NCI-H2029 treated with DMSO at 0.1 percent for 48 hours (cell line): ENCODE measurements at regions not wholly inside any gene's neighbourhood (a gene's known extent, or its start where the extent isn't known, plus 50 kb on each side); places are given as distances from the start of the nearest gene placed in this dataset.

ENCODE experiments used
- DNase-seq: peaks from one replicate; lab custom pipeline; 2025; lab: John Stamatoyannopoulos, UW

GRCh38 chr5:105032917-105033316, 1470.3 kb upstream of the NUDT12 start:
- DNase-seq, result no peak

GRCh38 chr5:105030153-105030552, 1467.6 kb upstream of the NUDT12 start:
- DNase-seq, result no peak

- no peak for DNase-seq
Observed at GRCh38 chr5:105015098-105015497, 1452.5 kb upstream of the NUDT12 start.

GRCh38 chr5:104998572-104998971, 1436.0 kb upstream of the NUDT12 start:
- DNase-seq, result no peak

GRCh38 chr5:104998169-104998568, 1435.6 kb upstream of the NUDT12 start:
- no peak for DNase-seq

GRCh38 chr5:104987074-104987473, 1424.5 kb upstream of the NUDT12 start:
- no peak for DNase-seq

- DNase-seq, result peak; percentile 5
Observed at GRCh38 chr5:104977529-104977928, 1414.9 kb upstream of the NUDT12 start.

- no peak for DNase-seq
Observed at GRCh38 chr5:104967806-104968410, 1405.3 kb upstream of the NUDT12 start.

- DNase-seq, result no peak
Observed at GRCh38 chr5:104965006-104965405, 1402.4 kb upstream of the NUDT12 start.

- DNase-seq, result no peak
Observed at GRCh38 chr5:104955479-104955878, 1392.9 kb upstream of the NUDT12 start.

GRCh38 chr5:104952876-104953275, 1390.3 kb upstream of the NUDT12 start:
- no peak for DNase-seq

GRCh38 chr5:104951829-104952228, 1389.2 kb upstream of the NUDT12 start:
- no peak for DNase-seq

- no peak for DNase-seq
Observed at GRCh38 chr5:104947076-104947475, 1384.5 kb upstream of the NUDT12 start.

- DNase-seq, result no peak
Observed at GRCh38 chr5:104942735-104943134, 1380.1 kb upstream of the NUDT12 start.

- no peak for DNase-seq
Observed at GRCh38 chr5:104941030-104941645, 1378.5 kb upstream of the NUDT12 start.

GRCh38 chr5:104937598-104937997, 1375.0 kb upstream of the NUDT12 start:
- no peak for DNase-seq

GRCh38 chr5:104932431-104932830, 1369.8 kb upstream of the NUDT12 start:
- DNase-seq, result no peak

GRCh38 chr5:104928906-104929520, 1366.4 kb upstream of the NUDT12 start:
- DNase-seq, result no peak

- DNase-seq, result no peak
Observed at GRCh38 chr5:104915226-104915625, 1352.6 kb upstream of the NUDT12 start.

GRCh38 chr5:104914536-104915070, 1352.0 kb upstream of the NUDT12 start:
- no peak for DNase-seq

GRCh38 chr5:104913841-104914281, 1351.3 kb upstream of the NUDT12 start:
- no peak for DNase-seq

- DNase-seq, result no peak
Observed at GRCh38 chr5:104909803-104910202, 1347.2 kb upstream of the NUDT12 start.

- DNase-seq, result no peak
Observed at GRCh38 chr5:104904561-104904960, 1342.0 kb upstream of the NUDT12 start.
